Mesendoderm (in vitro differentiated cells): ENCODE measurements at regions not wholly inside any gene's neighbourhood (a gene's known extent, or its start where the extent isn't known, plus 50 kb on each side); places are given as distances from the start of the nearest gene placed in this dataset.
"Not testable (repeated sequence)": the region's sequence is repeated elsewhere in the genome, so short reads cannot be mapped to it uniquely, and the experiment has no call there.

ENCODE experiments used
- DNase-seq: peaks from one replicate; pipeline ENCODE4 v3.0.0; 2013
- H2AK5ac ChIP-seq: 2 replicates; pipeline ENCODE4 v1.6.1; 2013; ENCODE audit warnings: low read length, inconsistent platforms
- H2BK120ac ChIP-seq: 2 replicates; pipeline ENCODE4 v1.6.1; 2013; ENCODE audit warnings: low read depth, mild to moderate bottlenecking, low read length, moderate library complexity, mixed read lengths
- H2BK15ac ChIP-seq: replicated peaks from 2 replicates; pipeline ENCODE4 v1.6.1; 2013; ENCODE audit warnings: low read depth, mild to moderate bottlenecking, moderate library complexity
- H2BK5ac ChIP-seq: 2 replicates; pipeline ENCODE4 v1.6.1; 2013; ENCODE audit warnings: low read length, inconsistent platforms
- H3K18ac ChIP-seq: 2 replicates; pipeline ENCODE4 v1.6.1; 2013; ENCODE audit warnings: mild to moderate bottlenecking, low read length, mixed read lengths
- H3K23ac ChIP-seq: one replicate; pipeline ENCODE4 v1.6.1; 2013; ENCODE audit warnings: low read length
- H3K27ac ChIP-seq: 2 replicates; pipeline ENCODE4 v1.5.1; 2013; ENCODE audit warnings: low read depth, mild to moderate bottlenecking, inconsistent platforms, low read length, moderate library complexity
- H3K27me3 ChIP-seq: 2 replicates; pipeline ENCODE4 v1.6.1; 2013; ENCODE audit warnings: low read length, control low read depth, mild to moderate bottlenecking, inconsistent platforms; ENCODE audit not compliant: insufficient read depth, poor library complexity
- H3K36me3 ChIP-seq: 2 replicates; pipeline ENCODE4 v1.6.1; 2013; ENCODE audit warnings: low read length, inconsistent platforms; ENCODE audit not compliant: control insufficient read depth, insufficient read depth
- H3K4ac ChIP-seq: one replicate; pipeline ENCODE4 v1.6.1; 2013; ENCODE audit warnings: low read depth, mild to moderate bottlenecking, low read length, moderate library complexity
- H3K4me1 ChIP-seq: 2 replicates; pipeline ENCODE4 v1.6.1; 2013; ENCODE audit warnings: low read depth, low read length, inconsistent platforms; ENCODE audit not compliant: control insufficient read depth
- H3K4me2 ChIP-seq: 2 replicates; pipeline ENCODE4 v1.6.1; 2013; ENCODE audit warnings: low read length
- H3K4me3 ChIP-seq: 2 replicates; pipeline ENCODE4 v1.5.1; 2013; ENCODE audit warnings: mild to moderate bottlenecking, low read length
- H3K56ac ChIP-seq: one replicate; pipeline ENCODE4 v1.6.1; 2013; ENCODE audit warnings: low read length
- H3K79me1 ChIP-seq: 2 replicates; pipeline ENCODE4 v1.6.1; 2013; ENCODE audit warnings: low read length, inconsistent platforms
- H3K79me2 ChIP-seq: 2 replicates; pipeline ENCODE4 v1.6.1; 2013; ENCODE audit warnings: mild to moderate bottlenecking, low read length; ENCODE audit not compliant: control insufficient read depth, insufficient read depth
- H3K9ac ChIP-seq: 2 replicates; pipeline ENCODE4 v1.6.1; 2013; ENCODE audit warnings: low read length, inconsistent platforms
- H4K5ac ChIP-seq: one replicate; pipeline ENCODE4 v1.6.1; 2013; ENCODE audit warnings: low read length
- H4K8ac ChIP-seq: one replicate; pipeline ENCODE4 v1.6.1; 2013; ENCODE audit warnings: low read depth, mild to moderate bottlenecking, control low read depth, low read length, moderate library complexity
- WGBS: extraction: QIAGEN DNeasy Blood & Tissue Kit; methylation state at CpG from one replicate; pipeline ENCODE4 v1.1.7; 2013; ENCODE audit warnings: low lambda C conversion rate, missing lambda C conversion rate; ENCODE audit not compliant: insufficient coverage; ENCODE audit errors: extremely low coverage; 5-methylcytosine and 5-hydroxymethylcytosine counted together

DNA sequence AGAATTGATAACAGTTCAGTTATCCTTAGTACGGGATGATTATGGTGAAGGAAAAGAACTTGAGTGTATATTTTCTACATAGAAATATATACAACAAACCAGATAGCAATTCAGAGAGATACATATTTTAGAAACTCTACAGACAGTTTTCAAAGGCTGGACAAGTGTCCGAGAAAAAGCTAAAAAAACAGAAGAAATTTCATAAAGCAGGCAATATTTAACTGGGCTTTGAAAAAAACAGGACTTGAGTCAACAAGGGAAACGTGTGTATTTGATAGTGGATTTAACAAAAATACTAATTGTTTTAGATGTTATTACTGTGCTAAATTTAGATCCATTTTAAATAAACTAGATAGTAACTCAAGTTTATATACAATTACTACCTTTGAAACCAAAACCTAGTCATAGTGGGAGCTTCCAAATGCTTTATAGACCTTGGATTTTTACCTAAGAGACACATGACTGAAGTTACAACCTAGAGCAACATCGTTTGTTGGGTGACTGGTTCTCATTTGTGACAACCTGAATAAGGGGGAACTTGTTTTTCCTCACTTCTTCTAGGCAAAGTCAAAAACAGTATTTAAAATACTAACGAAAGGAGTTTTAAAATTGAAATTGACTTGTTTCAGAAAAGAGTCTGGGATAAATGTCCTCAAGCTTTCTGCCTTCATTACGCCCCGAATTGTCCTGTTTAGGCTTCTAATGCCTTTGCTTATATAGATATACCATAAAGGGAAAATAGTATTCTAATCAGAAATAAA lies 116.7 kb upstream of the PRSS16 start:
- Histone ChIP-seq H3K4me2 (peak overlapping the region; percentile 69), H3K27ac (no peak overlapping the region), H2BK120ac (no peak overlapping the region), H4K8ac (no peak overlapping the region), H3K36me3 (no peaks in the 10 kb centered on the region), H2AK5ac (no peak overlapping the region), H2BK5ac (no peak overlapping the region), H3K56ac (peak overlapping the region; percentile 84), H3K9ac (peak overlapping the region; percentile 95), H3K4ac (peak overlapping the region; percentile 9), H3K27me3 (no peaks in the 10 kb centered on the region), H3K4me3 (peak overlapping the region; percentile 46), H3K79me1 (no peaks in the 10 kb centered on the region), H3K18ac (peak overlapping the region; percentile 41), H3K4me1 (no peaks in the 10 kb centered on the region), H4K5ac (no peak overlapping the region), H3K23ac (no peak overlapping the region), H2BK15ac (no peak overlapping the region), H3K79me2 (no peaks in the 10 kb centered on the region)
- no peak for DNase-seq
- WGBS: no CpG with 5 or more reads among the region's 7 CpGs

- not testable (repeated sequence) for H3K27me3 ChIP-seq, H3K79me2 ChIP-seq, H3K4me1 ChIP-seq, H2BK120ac ChIP-seq, H3K23ac ChIP-seq, DNase-seq, H3K36me3 ChIP-seq, H4K5ac ChIP-seq, H2AK5ac ChIP-seq, H3K79me1 ChIP-seq, H2BK15ac ChIP-seq, H4K8ac ChIP-seq
- Histone ChIP-seq H3K4me3 (peak overlapping the region; percentile 79), H3K27ac (peak overlapping the region; percentile 90), H3K56ac (peak overlapping the region; percentile 94), H3K4me2 (peak overlapping the region; percentile 52), H3K9ac (peak overlapping the region; percentile 95), H3K18ac (peak overlapping the region; percentile 76), H3K4ac (peak overlapping the region; percentile 72), H2BK5ac (peak overlapping the region; percentile 77)
- no CpG with 5 or more reads among the region's 14 CpGs for WGBS
Measured at GRCh38 chr6:27132282-27132531, 115.3 kb upstream of the PRSS16 start.

DNA sequence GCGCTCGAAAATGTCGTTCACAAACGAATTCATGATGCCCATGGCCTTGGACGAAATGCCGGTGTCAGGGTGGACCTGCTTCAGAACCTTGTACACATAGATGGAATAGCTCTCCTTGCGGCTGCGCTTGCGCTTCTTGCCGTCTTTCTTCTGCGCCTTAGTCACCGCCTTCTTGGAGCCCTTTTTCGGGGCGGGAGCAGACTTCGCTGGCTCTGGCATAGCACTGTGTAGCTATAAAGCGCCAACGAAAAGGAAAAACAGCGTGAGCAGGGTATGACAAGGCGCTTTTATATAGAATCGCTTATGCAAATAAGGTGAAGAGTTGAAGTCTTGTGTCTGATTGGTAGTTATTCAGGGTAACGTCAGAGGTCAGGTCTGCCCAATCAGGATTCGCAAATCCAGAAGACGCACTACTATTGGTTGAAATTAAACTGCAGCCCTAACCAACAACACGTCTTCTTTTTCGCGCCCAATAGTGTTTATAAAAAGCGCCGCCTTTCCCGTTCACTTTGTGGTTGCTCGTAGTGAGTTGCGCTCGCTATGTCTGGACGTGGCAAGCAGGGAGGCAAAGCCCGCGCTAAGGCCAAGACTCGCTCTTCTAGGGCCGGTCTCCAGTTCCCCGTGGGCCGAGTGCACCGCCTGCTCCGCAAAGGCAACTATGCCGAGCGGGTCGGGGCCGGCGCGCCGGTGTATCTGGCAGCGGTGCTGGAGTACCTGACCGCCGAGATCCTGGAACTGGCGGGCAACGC lies 114.8 kb upstream of the PRSS16 start:
- Histone ChIP-seq H3K4me3 (peak overlapping the region; percentile 83), H2BK120ac (no peak overlapping the region), H3K18ac (peak overlapping the region; percentile 76), H2AK5ac (no peak overlapping the region), H3K79me1 (no peaks in the 10 kb centered on the region), H3K56ac (peak overlapping the region; percentile 99), H3K27me3 (no peaks in the 10 kb centered on the region), H3K4me1 (no peaks in the 10 kb centered on the region), H2BK15ac (no peak overlapping the region), H3K9ac (peak overlapping the region; percentile 98), H2BK5ac (peak overlapping the region; percentile 81), H3K79me2 (no peaks in the 10 kb centered on the region), H3K4me2 (peak overlapping the region; percentile 65), H3K4ac (peak overlapping the region; percentile 72), H3K36me3 (no peaks in the 10 kb centered on the region), H4K5ac (no peak overlapping the region), H3K23ac (peak overlapping the region; percentile 90), H3K27ac (peak overlapping the region; percentile 96), H4K8ac (no peak overlapping the region)
- WGBS: no CpG with 5 or more reads among the region's 53 CpGs
- DNase-seq: peak; percentile 100

GRCh38 chr6:27133281-27134227 lies 113.9 kb upstream of the PRSS16 start:
- Histone ChIP-seq H3K4me2 (peak overlapping the region; percentile 65), H2BK15ac (no peak overlapping the region), H3K56ac (peak overlapping the region; percentile 99), H3K23ac (peak overlapping the region; percentile 90), H2BK120ac (no peak overlapping the region), H3K27me3 (no peaks in the 10 kb centered on the region), H2AK5ac (no peak overlapping the region), H3K4ac (no peak overlapping the region), H3K4me3 (peak overlapping the region; percentile 83), H4K8ac (no peak overlapping the region), H3K79me1 (no peaks in the 10 kb centered on the region), H3K27ac (peak overlapping the region; percentile 96), H3K79me2 (no peaks in the 10 kb centered on the region), H4K5ac (peak overlapping the region; percentile 51), H3K36me3 (no peaks in the 10 kb centered on the region), H3K4me1 (no peaks in the 10 kb centered on the region), H3K9ac (peak overlapping the region; percentile 98), H3K18ac (peak overlapping the region; percentile 33), H2BK5ac (peak overlapping the region; percentile 81)
- peak; percentile 92 for DNase-seq
- WGBS: no CpG with 5 or more reads among the region's 43 CpGs

DNA sequence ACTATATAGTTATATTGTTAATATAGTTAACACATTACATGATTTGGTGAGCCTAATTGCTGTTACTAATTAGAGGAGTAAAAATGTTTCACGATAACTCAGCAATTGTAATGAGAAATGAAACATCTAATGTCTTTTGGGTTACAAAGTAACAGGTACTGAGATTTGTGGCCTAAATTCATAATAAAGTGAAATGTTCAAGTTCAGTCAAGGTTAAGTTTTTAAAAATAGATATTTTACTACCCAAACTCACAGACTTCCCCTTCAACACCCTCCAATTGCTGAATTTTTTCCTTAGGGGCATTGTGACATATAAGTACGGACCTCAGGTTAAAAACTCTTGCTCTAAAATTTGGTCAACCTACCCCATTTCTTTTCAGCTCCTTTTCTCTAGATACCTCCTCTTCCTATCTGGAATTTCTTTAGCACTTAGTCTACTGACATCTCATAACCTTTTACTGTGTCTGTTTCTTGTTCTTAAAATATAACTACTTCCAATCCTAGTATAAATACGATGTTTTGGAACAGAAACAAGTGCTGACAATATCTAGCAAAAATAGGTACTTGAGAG lies 112.3 kb upstream of the PRSS16 start:
- Histone ChIP-seq H3K56ac (no peak overlapping the region), H2BK5ac (no peak overlapping the region), H2AK5ac (no peak overlapping the region), H4K5ac (no peak overlapping the region), H3K4me1 (no peaks in the 10 kb centered on the region), H3K27me3 (no peaks in the 10 kb centered on the region), H3K4me3 (no peak overlapping the region), H3K18ac (no peak overlapping the region), H3K79me1 (no peaks in the 10 kb centered on the region), H3K4ac (no peak overlapping the region), H3K23ac (no peak overlapping the region), H3K27ac (no peak overlapping the region), H2BK15ac (peak overlapping the region; percentile 36), H3K79me2 (peaks cover 5% of the 10 kb centered on the region), H3K36me3 (no peaks in the 10 kb centered on the region), H2BK120ac (no peak overlapping the region), H3K9ac (no peak overlapping the region), H3K4me2 (no peak overlapping the region), H4K8ac (no peak overlapping the region)
- WGBS: no CpG with 5 or more reads among the region's 3 CpGs
- no peak for DNase-seq
